HCEC 1CT (cell line): ENCODE measurements at regions not wholly inside any gene's neighbourhood (a gene's known extent, or its start where the extent isn't known, plus 50 kb on each side); places are given as distances from the start of the nearest gene placed in this dataset.
A peak's percentile ranks its signal among the peaks of the same experiment; 100 is the strongest.
"Not testable (repeated sequence)": the region's sequence is repeated elsewhere in the genome, so short reads cannot be mapped to it uniquely, and the experiment has no call there.

ENCODE experiments used
- DNase-seq: peaks from one replicate; pipeline ENCODE4 v3.0.0-alpha.2; 2017

- DNase-seq, result peak; percentile 90
Observed at GRCh38 chr5:103425686-103426454, 136.7 kb downstream of the NUDT12 start.

- peak; percentile 94 for DNase-seq
Observed at GRCh38 chr5:103424453-103425205, 138.0 kb downstream of the NUDT12 start.

GRCh38 chr5:103424026-103424425 is 138.6 kb downstream of the NUDT12 start:
- peak; percentile 62 for DNase-seq

- no peak for DNase-seq
Observed at GRCh38 chr5:103422756-103423155, 139.8 kb downstream of the NUDT12 start.

GRCh38 chr5:103414604-103415003 is 148.0 kb downstream of the NUDT12 start:
- no peak for DNase-seq

- DNase-seq, result no peak
Observed at GRCh38 chr5:103411711-103412110, 150.9 kb downstream of the NUDT12 start.

- no peak for DNase-seq
Observed at GRCh38 chr5:103410172-103410571, 151.6 kb downstream of the MACIR start.

- DNase-seq, result no peak
Observed at GRCh38 chr5:103409013-103409670, 150.6 kb downstream of the MACIR start.

GRCh38 chr5:103408408-103408807 is 149.8 kb downstream of the MACIR start:
- DNase-seq, result no peak

- no peak for DNase-seq
Observed at GRCh38 chr5:103407402-103407801, 148.8 kb downstream of the MACIR start.

GRCh38 chr5:103404483-103404882 is 145.9 kb downstream of the MACIR start:
- no peak for DNase-seq

GRCh38 chr5:103402851-103403250 is 144.3 kb downstream of the MACIR start:
- DNase-seq, result no peak

GRCh38 chr5:103397739-103398581 is 139.4 kb downstream of the MACIR start:
- peak; percentile 9 for DNase-seq

GRCh38 chr5:103394676-103395075 is 136.1 kb downstream of the MACIR start:
- no peak for DNase-seq

- DNase-seq, result peak; percentile 61
Observed at GRCh38 chr5:103393101-103393754, 134.7 kb downstream of the MACIR start.

GRCh38 chr5:103391659-103392058 is 133.1 kb downstream of the MACIR start:
- no peak for DNase-seq

- no peak for DNase-seq
Observed at GRCh38 chr5:103389846-103390245, 131.3 kb downstream of the MACIR start.

- DNase-seq, result no peak
Observed at GRCh38 chr5:103389357-103389756, 130.8 kb downstream of the MACIR start.

GRCh38 chr5:103385722-103386121 is 127.2 kb downstream of the MACIR start:
- no peak for DNase-seq

- DNase-seq, result not testable (repeated sequence)
Observed at GRCh38 chr5:103377638-103378037, 119.1 kb downstream of the MACIR start.

- DNase-seq, result peak; percentile 39
Observed at GRCh38 chr5:103375863-103376591, 117.5 kb downstream of the MACIR start.
